Panc1 (cell line): ENCODE measurements at regions not wholly inside any gene's neighbourhood (a gene's known extent, or its start where the extent isn't known, plus 50 kb on each side); places are given as distances from the start of the nearest gene placed in this dataset.

Experiments
- ATAC-seq: fragments of 200-7000 bp; cut with Tn5 transposase; 2 replicates; pipeline ENCODE4 v1.9.1; 2020; ENCODE audit warnings: mild to moderate bottlenecking, moderate library complexity
- BruUV-seq: library from RNA; stranded (reverse); fragments of 400-500 nt; replicated peaks from 2 replicates; lab custom pipeline; 2021; lab: Mats Ljungman, UMichigan
- CTCF ChIA-PET: fragments of 300-600 bp; sonication (Branson Sonifier 250); formaldehyde crosslinking; loops from one replicate; lab custom pipeline; 2022; ENCODE audit warnings: antibody characterized with exemption; lab: Charles Lee
- POLR2A ChIA-PET: fragments of 300-600 bp; sonication (Branson Sonifier 250); formaldehyde crosslinking; loops from one replicate; lab custom pipeline; 2022; ENCODE audit warnings: antibody characterized with exemption; lab: Charles Lee
- DNase-seq: peaks from one replicate; pipeline ENCODE4 v3.0.0-alpha.2; 2010; ENCODE audit warnings: low read depth, low spot score
- H3K27ac ChIP-seq: 2 replicates; pipeline ENCODE4 v1.5.1; 2011; ENCODE audit warnings: mild to moderate bottlenecking, low read length, inconsistent platforms
- H3K27me3 ChIP-seq: fragments of 200-500 bp; sonication (Bioruptor generic); 2 replicates; pipeline ENCODE4 v1.6.0; 2014; ENCODE audit warnings: low read length, inconsistent platforms; ENCODE audit not compliant: control insufficient read depth, insufficient read depth
- H3K36me3 ChIP-seq: fragments of 200-500 bp; sonication (Bioruptor generic); 2 replicates; pipeline ENCODE4 v1.5.1; 2014; ENCODE audit warnings: inconsistent platforms, mild to moderate bottlenecking, low read length, moderate library complexity; ENCODE audit not compliant: control insufficient read depth, insufficient read depth
- H3K4me1 ChIP-seq: 2 replicates; pipeline ENCODE4 v1.5.1; 2011; ENCODE audit warnings: inconsistent platforms, mild to moderate bottlenecking, low read length, moderate library complexity; ENCODE audit not compliant: control insufficient read depth, insufficient read depth
- H3K4me3 ChIP-seq, 2 experiments: 2 replicates each; pipeline ENCODE4 v1.5.1; 2011 to 2012; ENCODE audit warnings: low read depth in 2 of 2, low read length in 2 of 2, mild to moderate bottlenecking in 2 of 2, inconsistent platforms in 1 of 2, moderate library complexity in 1 of 2
- H3K9me3 ChIP-seq: fragments of 200-500 bp; sonication (Bioruptor generic); 2 replicates; pipeline ENCODE4 v1.5.1; 2014; ENCODE audit warnings: low read depth, mild to moderate bottlenecking, inconsistent platforms, low read length, moderate library complexity; ENCODE audit not compliant: control insufficient read depth, insufficient read depth
- POLR2AphosphoS5 ChIP-seq: IDR thresholded peaks from 2 replicates; pipeline ENCODE4 v1.6.1; 2012; ENCODE audit warnings: mild to moderate bottlenecking, low read depth, low read length, moderate library complexity
- REST ChIP-seq, 2 experiments: IDR thresholded peaks; 2 replicates each; pipeline ENCODE4 v1.6.1; 2011 to 2012; ENCODE audit warnings: low read depth in 2 of 2, control low read depth in 1 of 2, low read length in 1 of 2, mild to moderate bottlenecking in 1 of 2, moderate library complexity in 1 of 2; ENCODE audit not compliant: insufficient read depth in 1 of 2
- SIN3A ChIP-seq: IDR thresholded peaks from 2 replicates; pipeline ENCODE4 v1.6.1; 2012; ENCODE audit warnings: low read depth, mild to moderate bottlenecking, low read length, moderate library complexity, borderline replicate concordance; ENCODE audit not compliant: insufficient read depth
- TCF7L2 ChIP-seq: IDR thresholded peaks from 2 replicates; pipeline ENCODE4 v1.6.1; 2011; ENCODE audit warnings: mild to moderate bottlenecking, low read depth, low read length, inconsistent platforms
- in situ Hi-C: cut with HindIII; loops from 2 replicates; pipeline ENCODE4 v1.10.0; 2016; ENCODE audit warnings: low sequenced_read_pairs, low pct_unique_long_range_greater_than_20kb
- intact Hi-C: fragments of 100-400 bp; cut with micrococcal nuclease; formaldehyde crosslinking; loops from one replicate; pipeline ENCODE4 v1.10.0; 2022; ENCODE audit not compliant: unreplicated experiment
- TF ChIP-seq, protein P1 (sequence below): fragments of 450-650 bp; IDR thresholded peaks from 2 replicates; pipeline ENCODE4 v1.5.1; 2017; ENCODE audit warnings: mild to moderate bottlenecking

GRCh38 chr6:140533526-140533925, 1159.1 kb upstream of the CITED2 start:
- intact Hi-C loops = no loop called here
- BruUV-seq = no TSS peak
- in situ Hi-C loops = no loop called here
- no peak overlapping the region for H3K4me3 ChIP-seq
- no peak for DNase-seq
- H3K36me3 ChIP-seq = no peaks in the 10 kb centered on the region
- CTCF ChIA-PET = no interaction called here
- peaks cover 13% of the 10 kb centered on the region for H3K9me3 ChIP-seq
- H3K27ac ChIP-seq = no peak overlapping the region
- no peaks in the 10 kb centered on the region for H3K27me3 ChIP-seq
- TF ChIP-seq REST (IDR thresholded peaks at IDR 0.05; ENCODE audit: insufficient read depth in 1 of 2, low read depth in 2 of 2, low read length in 1 of 2) (no peak), POLR2AphosphoS5 (no peak), TCF7L2 (no peak), SIN3A (no peak)
- TF ChIP-seq, protein P1, sequence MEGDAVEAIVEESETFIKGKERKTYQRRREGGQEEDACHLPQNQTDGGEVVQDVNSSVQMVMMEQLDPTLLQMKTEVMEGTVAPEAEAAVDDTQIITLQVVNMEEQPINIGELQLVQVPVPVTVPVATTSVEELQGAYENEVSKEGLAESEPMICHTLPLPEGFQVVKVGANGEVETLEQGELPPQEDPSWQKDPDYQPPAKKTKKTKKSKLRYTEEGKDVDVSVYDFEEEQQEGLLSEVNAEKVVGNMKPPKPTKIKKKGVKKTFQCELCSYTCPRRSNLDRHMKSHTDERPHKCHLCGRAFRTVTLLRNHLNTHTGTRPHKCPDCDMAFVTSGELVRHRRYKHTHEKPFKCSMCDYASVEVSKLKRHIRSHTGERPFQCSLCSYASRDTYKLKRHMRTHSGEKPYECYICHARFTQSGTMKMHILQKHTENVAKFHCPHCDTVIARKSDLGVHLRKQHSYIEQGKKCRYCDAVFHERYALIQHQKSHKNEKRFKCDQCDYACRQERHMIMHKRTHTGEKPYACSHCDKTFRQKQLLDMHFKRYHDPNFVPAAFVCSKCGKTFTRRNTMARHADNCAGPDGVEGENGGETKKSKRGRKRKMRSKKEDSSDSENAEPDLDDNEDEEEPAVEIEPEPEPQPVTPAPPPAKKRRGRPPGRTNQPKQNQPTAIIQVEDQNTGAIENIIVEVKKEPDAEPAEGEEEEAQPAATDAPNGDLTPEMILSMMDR = no peak
- ATAC-seq = no peak
- H3K4me1 ChIP-seq = peaks cover 16% of the 10 kb centered on the region; the same call in 1 of the 2 replicates
- POLR2A ChIA-PET = no interaction called here

- in situ Hi-C loops (no loop called here), intact Hi-C loops (no loop called here)
- ChIA-PET CTCF (no interaction called here), POLR2A (no interaction called here)
- H3K36me3 ChIP-seq = no peaks in the 10 kb centered on the region
- TF ChIP-seq REST (IDR thresholded peaks at IDR 0.05; ENCODE audit: insufficient read depth in 1 of 2, low read depth in 2 of 2, low read length in 1 of 2) (no peak), POLR2AphosphoS5 (no peak), SIN3A (no peak), TCF7L2 (no peak)
- TF ChIP-seq, protein P1 = no peak
- no peaks in the 10 kb centered on the region for H3K4me1 ChIP-seq
- DNase-seq (no peak), ATAC-seq (no peak)
- BruUV-seq = no TSS peak
- no peaks in the 10 kb centered on the region for H3K27me3 ChIP-seq
- H3K27ac ChIP-seq = no peak overlapping the region
- H3K4me3 ChIP-seq = no peak overlapping the region
- no peaks in the 10 kb centered on the region; the same call in 1 of the 2 replicates for H3K9me3 ChIP-seq
These were observed 1130.3 kb upstream of the CITED2 start for GRCh38 chr6:140504776-140505175.
